Caki2 (cell line): ENCODE measurements at regions not wholly inside any gene's neighbourhood (a gene's known extent, or its start where the extent isn't known, plus 50 kb on each side); places are given as distances from the start of the nearest gene placed in this dataset.
A peak's percentile ranks its signal among the peaks of the same experiment; 100 is the strongest.
"Not testable (repeated sequence)": the region's sequence is repeated elsewhere in the genome, so short reads cannot be mapped to it uniquely, and the experiment has no call there.

Experiments
- DNase-seq: peaks from one replicate; pipeline ENCODE4 v3.0.0-alpha.2; 2015; ENCODE audit warnings: low read depth
- in situ Hi-C: cut with HindIII; loops from 2 replicates; pipeline ENCODE4 v1.10.0; 2016; ENCODE audit warnings: low sequenced_read_pairs, low pct_unique_long_range_greater_than_20kb, mixed read lengths

GRCh38 chr4:162465356-162465755, 301.6 kb upstream of the FSTL5 start:
- in situ Hi-C loops, DNase-seq: not testable (repeated sequence)

DNA sequence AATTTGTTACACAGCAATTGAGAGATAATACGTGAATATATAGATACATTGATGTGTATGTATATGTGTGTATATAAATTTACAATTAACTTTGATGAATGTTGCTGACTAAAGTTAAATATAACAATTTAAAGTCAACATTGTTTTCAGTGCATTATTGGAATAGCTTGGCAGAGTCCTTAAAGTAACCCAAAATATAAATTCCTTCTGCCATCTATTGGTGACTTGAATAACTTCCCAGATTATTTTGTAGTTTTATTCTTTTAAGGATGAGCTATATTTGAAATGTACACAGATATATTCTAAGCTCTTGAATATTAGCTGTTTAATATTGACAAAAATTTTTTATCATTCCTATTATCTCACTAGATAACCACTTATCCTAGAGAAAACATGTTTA, 298.2 kb upstream of the FSTL5 start:
- in situ Hi-C loops = no loop called here
- no peak for DNase-seq

- no peak for DNase-seq
- in situ Hi-C loops = no loop called here
Observed at GRCh38 chr4:162458051-162458450, 294.3 kb upstream of the FSTL5 start.

GRCh38 chr4:162457071-162457865, 293.5 kb upstream of the FSTL5 start:
- in situ Hi-C loops = no loop called here
- no peak for DNase-seq

- DNase-seq = peak; percentile 24
Observed at GRCh38 chr4:162456106-162456505, 292.3 kb upstream of the FSTL5 start.

GRCh38 chr4:162450531-162451035, 286.8 kb upstream of the FSTL5 start:
- in situ Hi-C loops = no loop called here
- DNase-seq = no peak

More at GRCh38 chr4:162456106-162456505, 292.3 kb upstream of the FSTL5 start:
- in situ Hi-C loops = no loop called here

GRCh38 chr4:162443510-162443909, 279.7 kb upstream of the FSTL5 start:
- in situ Hi-C loops = no loop called here
- no peak for DNase-seq

DNA sequence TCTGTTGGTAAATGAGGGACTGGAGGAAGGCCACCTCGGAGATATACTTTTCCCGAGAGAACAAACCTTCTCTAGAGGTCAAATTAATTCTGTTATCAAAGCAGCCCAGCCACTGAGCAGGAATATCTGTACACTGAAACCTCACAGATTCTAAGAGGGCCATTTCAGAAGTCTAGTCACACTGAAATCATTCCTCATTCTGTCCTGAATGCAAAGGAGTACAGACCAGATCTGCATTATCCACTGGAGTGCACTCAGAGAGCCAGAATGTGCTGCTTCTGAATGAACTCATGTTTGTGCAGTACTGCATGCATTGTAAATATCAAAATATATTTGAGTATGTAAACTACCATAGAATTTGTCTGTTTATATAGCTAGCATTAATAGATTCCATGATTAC, 278.3 kb upstream of the FSTL5 start:
- in situ Hi-C loops = no loop called here
- no peak for DNase-seq

DNA sequence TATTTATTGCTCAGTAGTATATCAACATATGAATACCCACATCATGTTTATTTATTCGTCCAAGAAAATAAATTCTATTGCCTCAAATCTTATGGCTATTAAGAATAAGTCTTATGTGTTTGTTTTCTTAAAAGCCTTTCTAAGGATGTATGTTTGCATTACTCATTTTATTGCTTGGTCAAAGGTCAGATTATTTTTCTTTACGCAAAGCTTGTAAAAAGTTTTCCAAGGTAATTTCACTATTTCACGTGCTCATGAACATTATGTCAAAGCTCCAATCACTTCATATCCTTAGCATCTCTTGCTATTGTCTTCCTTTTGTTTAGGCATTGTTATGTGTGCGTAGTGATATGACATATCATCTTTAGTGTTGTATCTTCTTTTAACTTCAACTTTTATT, 258.5 kb upstream of the FSTL5 start:
- DNase-seq = no peak
- in situ Hi-C loops = no loop called here

- in situ Hi-C loops = no loop called here
- DNase-seq = no peak
Observed at GRCh38 chr4:162410854-162411253, 247.1 kb upstream of the FSTL5 start.

DNA sequence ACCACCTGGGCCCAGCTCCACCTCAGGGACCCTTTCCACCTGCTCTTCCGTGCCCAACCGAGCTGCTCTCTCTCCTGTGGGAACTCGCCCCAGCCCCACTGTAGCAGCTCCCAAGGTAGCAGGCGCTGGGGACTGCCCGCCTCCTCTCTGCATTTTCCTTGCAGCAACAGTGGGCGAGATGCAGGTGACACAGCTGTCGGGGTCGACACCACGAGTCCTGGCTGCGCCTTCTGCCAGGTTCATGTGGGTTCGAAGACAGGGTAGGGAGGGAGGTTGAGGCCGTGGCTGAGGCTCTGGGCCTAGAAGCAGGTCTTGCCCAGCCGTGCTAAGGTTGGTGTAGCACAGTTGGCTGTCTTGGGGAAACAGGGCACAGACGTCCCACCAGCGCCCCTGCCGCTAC, 245.2 kb upstream of the FSTL5 start:
- DNase-seq = no peak

GRCh38 chr4:162408309-162408708, 244.5 kb upstream of the FSTL5 start:
- in situ Hi-C loops = no loop called here
- no peak for DNase-seq

More for the DNA sequence above, 245.2 kb upstream of the FSTL5 start:
- in situ Hi-C loops = no loop called here

DNA sequence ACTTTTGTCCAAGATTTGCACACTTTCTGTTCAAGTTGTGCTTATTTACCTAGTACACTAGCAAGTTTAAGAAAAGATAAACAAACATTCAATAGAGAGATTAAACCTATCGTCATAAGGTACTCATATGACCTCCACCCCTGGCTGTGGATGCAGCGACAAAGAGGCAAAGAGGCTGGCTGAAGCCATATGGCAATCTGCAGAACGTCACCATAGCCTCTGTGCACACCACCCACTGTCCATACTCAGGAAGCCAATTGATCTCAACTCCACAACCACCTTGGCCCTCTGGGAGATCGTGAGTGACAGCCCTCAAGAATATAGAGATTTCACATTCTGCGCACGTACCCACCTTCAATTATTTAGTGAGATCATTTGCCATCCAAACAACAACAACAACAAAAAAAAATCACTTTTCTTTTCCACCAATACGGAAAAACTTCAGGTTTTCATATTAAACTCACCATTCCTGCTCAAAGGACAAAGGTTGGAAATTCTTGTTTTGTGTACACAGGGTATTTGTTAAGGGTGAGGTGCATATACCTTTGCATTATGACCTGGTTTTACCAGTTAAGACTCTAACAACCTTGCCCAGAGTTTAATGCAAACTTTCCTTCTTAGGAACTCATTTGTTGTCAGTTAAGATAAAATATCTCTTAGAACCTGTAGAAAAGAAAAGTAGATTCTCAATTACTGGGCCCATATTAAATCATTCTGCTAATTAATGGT, 243.0 kb upstream of the FSTL5 start:
- in situ Hi-C loops = no loop called here
- no peak for DNase-seq

- DNase-seq = no peak
- in situ Hi-C loops = no loop called here
Observed at GRCh38 chr4:162403932-162404331, 240.1 kb upstream of the FSTL5 start.

DNA sequence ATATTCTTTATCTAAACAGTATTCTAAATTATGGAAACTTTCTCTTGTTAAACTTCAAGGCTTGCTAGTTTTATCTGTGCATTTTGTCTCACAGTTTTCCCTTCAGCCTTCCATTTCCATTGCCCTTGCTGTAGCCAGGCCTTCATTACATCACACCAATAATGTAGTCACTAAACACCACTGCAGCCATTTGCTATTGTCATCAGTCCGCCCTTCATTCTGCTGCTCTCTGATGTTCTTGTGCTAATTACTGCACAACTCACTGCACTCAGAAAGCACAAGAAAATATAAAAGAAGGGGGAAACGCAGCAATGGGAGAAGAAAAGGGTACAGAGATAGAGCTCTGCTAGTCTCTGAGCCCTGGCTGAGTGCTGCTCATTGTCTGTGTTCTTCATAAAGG, 239.6 kb upstream of the FSTL5 start:
- in situ Hi-C loops = no loop called here
- no peak for DNase-seq

GRCh38 chr4:162401021-162401420, 237.2 kb upstream of the FSTL5 start:
- in situ Hi-C loops = no loop called here
- no peak for DNase-seq

DNA sequence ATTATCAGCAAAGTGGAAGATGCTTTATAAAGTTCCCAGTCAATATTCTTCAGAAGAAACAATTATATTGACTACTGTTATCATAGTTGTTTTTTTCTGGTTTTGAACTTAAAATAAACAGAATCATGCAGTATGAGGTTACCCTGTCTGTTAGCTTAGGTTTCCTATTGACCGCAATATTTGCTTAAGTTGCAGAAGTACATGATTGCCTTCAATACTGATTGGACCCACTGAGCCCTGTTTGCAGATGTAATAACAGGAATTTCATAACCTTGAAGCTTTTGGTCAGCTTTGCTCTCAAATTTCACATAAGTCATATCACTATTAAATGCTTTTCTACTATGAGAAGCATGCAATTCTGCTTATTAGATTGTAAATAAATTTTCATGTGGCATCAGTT, 229.1 kb upstream of the FSTL5 start:
- in situ Hi-C loops = no loop called here

GRCh38 chr4:162366146-162366545, 202.3 kb upstream of the FSTL5 start:
- DNase-seq = no peak
- in situ Hi-C loops = no loop called here

More for the DNA sequence above, 229.1 kb upstream of the FSTL5 start:
- no peak for DNase-seq

DNA sequence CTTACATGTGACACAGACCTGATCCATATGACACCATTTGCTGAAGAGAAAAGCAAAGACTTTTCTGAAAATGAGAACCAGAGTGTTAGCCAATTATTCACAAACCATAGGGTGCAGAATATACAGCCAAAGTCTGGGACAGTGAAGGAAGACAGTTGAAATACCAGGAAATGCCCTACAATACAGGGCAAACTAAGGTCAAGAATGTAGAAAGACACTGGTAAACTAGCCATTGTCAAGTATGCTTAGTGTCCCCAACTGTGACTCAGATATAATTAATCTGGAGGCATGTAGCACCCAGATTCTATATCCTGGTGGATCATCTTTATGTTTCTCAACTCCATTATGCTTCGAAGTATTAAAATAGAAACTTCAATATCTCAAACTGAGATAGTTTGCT, 200.9 kb upstream of the FSTL5 start:
- peak; percentile 3 for DNase-seq
- in situ Hi-C loops = no loop called here
